ENCODE measurements at regions not wholly inside any gene's neighbourhood (a gene's known extent, or its start where the extent isn't known, plus 50 kb on each side); places are given as distances from the start of the nearest gene placed in this dataset.

GRCh38 chr13:69623973-69624372, 483.7 kb upstream of the ATXN8OS start:
- intact Hi-C loops (cut with micrococcal nuclease), result no loop called here
- H3K4me1 Mint-ChIP-seq (ENCODE audit: low read depth), result no peaks in the 10 kb centered on the region
- no peak for TF ChIP-seq CTCF (IDR thresholded peaks at IDR 0.05)
- ChIA-PET CTCF (no interaction called here), POLR2A (no interaction called here)
- no peak overlapping the region for H3K27ac Mint-ChIP-seq
- peaks cover 11% of the 10 kb centered on the region for H3K9me3 Mint-ChIP-seq
- ATAC-seq (no peak), DNase-seq (no peak)
- H3K36me3 Mint-ChIP-seq (ENCODE audit: low read depth), result no peaks in the 10 kb centered on the region
- H3K4me3 Mint-ChIP-seq, result no peak overlapping the region
- H3K27me3 Mint-ChIP-seq, result no peaks in the 10 kb centered on the region

- TF ChIP-seq CTCF (IDR thresholded peaks at IDR 0.05), result no peak
- intact Hi-C loops (cut with micrococcal nuclease), result no loop called here
- no peaks in the 10 kb centered on the region for H3K27me3 Mint-ChIP-seq
- no peak overlapping the region for H3K4me3 Mint-ChIP-seq
- POLR2A ChIA-PET, result no interaction called here
- no peaks in the 10 kb centered on the region for H3K4me1 Mint-ChIP-seq (ENCODE audit: low read depth)
- no peak for ATAC-seq
- CTCF ChIA-PET, result no interaction called here
- DNase-seq, result no peak
- H3K27ac Mint-ChIP-seq, result no peak overlapping the region
- no peaks in the 10 kb centered on the region for H3K36me3 Mint-ChIP-seq (ENCODE audit: low read depth)
- H3K9me3 Mint-ChIP-seq, result peaks cover 7% of the 10 kb centered on the region
Measured at GRCh38 chr13:69619651-69620050, 488.0 kb upstream of the ATXN8OS start.

GRCh38 chr13:69618838-69619237, 488.8 kb upstream of the ATXN8OS start:
- Mint-ChIP-seq H3K27me3 (no peaks in the 10 kb centered on the region), H3K36me3 (ENCODE audit: low read depth) (no peaks in the 10 kb centered on the region), H3K9me3 (peaks cover 9% of the 10 kb centered on the region), H3K4me1 (ENCODE audit: low read depth) (no peaks in the 10 kb centered on the region), H3K27ac (no peak overlapping the region), H3K4me3 (no peak overlapping the region)
- TF ChIP-seq CTCF (IDR thresholded peaks at IDR 0.05), result no peak
- ChIA-PET POLR2A (no interaction called here), CTCF (no interaction called here)
- DNase-seq (no peak), ATAC-seq (no peak)
- intact Hi-C loops (cut with micrococcal nuclease), result no loop called here

GRCh38 chr13:69618393-69618792, 489.2 kb upstream of the ATXN8OS start:
- ChIA-PET POLR2A (no interaction called here), CTCF (no interaction called here)
- DNase-seq, result no peak
- no peak for ATAC-seq
- Mint-ChIP-seq H3K4me1 (ENCODE audit: low read depth) (no peaks in the 10 kb centered on the region), H3K36me3 (ENCODE audit: low read depth) (no peaks in the 10 kb centered on the region), H3K27ac (no peak overlapping the region), H3K27me3 (no peaks in the 10 kb centered on the region), H3K9me3 (peaks cover 10% of the 10 kb centered on the region), H3K4me3 (no peak overlapping the region)
- TF ChIP-seq CTCF (IDR thresholded peaks at IDR 0.05), result no peak
- intact Hi-C loops (cut with micrococcal nuclease), result no loop called here

GRCh38 chr13:69617587-69617986, 490.0 kb upstream of the ATXN8OS start:
- intact Hi-C loops (cut with micrococcal nuclease), result no loop called here
- ATAC-seq (no peak), DNase-seq (no peak)
- H3K4me1 Mint-ChIP-seq (ENCODE audit: low read depth), result no peaks in the 10 kb centered on the region
- TF ChIP-seq CTCF (IDR thresholded peaks at IDR 0.05), result no peak
- ChIA-PET POLR2A (no interaction called here), CTCF (no interaction called here)
- H3K9me3 Mint-ChIP-seq, result peaks cover 10% of the 10 kb centered on the region
- H3K27ac Mint-ChIP-seq, result no peak overlapping the region
- H3K4me3 Mint-ChIP-seq, result no peak overlapping the region
- no peaks in the 10 kb centered on the region for H3K36me3 Mint-ChIP-seq (ENCODE audit: low read depth)
- no peaks in the 10 kb centered on the region for H3K27me3 Mint-ChIP-seq

All from activated CD8-positive, alpha-beta T cell treated with anti-CD3 and anti-CD28 coated beads for 36 hours (primary cell).